B cell (primary cell): ENCODE measurements at regions not wholly inside any gene's neighbourhood (a gene's known extent, or its start where the extent isn't known, plus 50 kb on each side); places are given as distances from the start of the nearest gene placed in this dataset.

Experiments used
- CTCF ChIP-seq: fragments of 200-600 bp; IDR thresholded peaks from one replicate; pipeline ENCODE4 v1.8.0; 2022; ENCODE audit warnings: antibody characterized with exemption, mild to moderate bottlenecking
- EZH2 ChIP-seq: IDR thresholded peaks from 2 replicates; pipeline ENCODE4 v1.6.1; 2012; ENCODE audit warnings: borderline replicate concordance, low read depth, mild to moderate bottlenecking, moderate library complexity, low read length; ENCODE audit not compliant: insufficient read depth, poor library complexity, severe bottlenecking

- TF ChIP-seq CTCF (no peak), EZH2 (no peak)
Measured at GRCh38 chr7:340979-341694, 51.2 kb downstream of the FOXL3 start.
